ENCODE measurements at regions not wholly inside any gene's neighbourhood (a gene's known extent, or its start where the extent isn't known, plus 50 kb on each side); places are given as distances from the start of the nearest gene placed in this dataset.
"Not testable (repeated sequence)": the region's sequence is repeated elsewhere in the genome, so short reads cannot be mapped to it uniquely, and the experiment has no call there.

- H4K20me1 ChIP-seq (ENCODE audit: insufficient read depth, low read length): no peaks in the 10 kb centered on the region
- peaks cover 14% of the 10 kb centered on the region for H3K27me3 ChIP-seq (ENCODE audit: insufficient read depth, low read length)
- H3K9me3 ChIP-seq (ENCODE audit: low read depth, low read length): no peaks in the 10 kb centered on the region
- no peak overlapping the region for H3K4me2 ChIP-seq (ENCODE audit: insufficient read depth, low read length)
- no peak overlapping the region for H3K4me3 ChIP-seq (ENCODE audit: insufficient read depth, low read length)
- H3K79me2 ChIP-seq (ENCODE audit: insufficient read depth, low read length): no peaks in the 10 kb centered on the region
- no peak overlapping the region for H2AFZ ChIP-seq (ENCODE audit: low read length)
- H3K4me1 ChIP-seq (ENCODE audit: insufficient read depth, low read length): no peaks in the 10 kb centered on the region
- no peaks in the 10 kb centered on the region for H3K36me3 ChIP-seq (ENCODE audit: insufficient read depth, low read length)
- TF ChIP-seq, protein P1, sequence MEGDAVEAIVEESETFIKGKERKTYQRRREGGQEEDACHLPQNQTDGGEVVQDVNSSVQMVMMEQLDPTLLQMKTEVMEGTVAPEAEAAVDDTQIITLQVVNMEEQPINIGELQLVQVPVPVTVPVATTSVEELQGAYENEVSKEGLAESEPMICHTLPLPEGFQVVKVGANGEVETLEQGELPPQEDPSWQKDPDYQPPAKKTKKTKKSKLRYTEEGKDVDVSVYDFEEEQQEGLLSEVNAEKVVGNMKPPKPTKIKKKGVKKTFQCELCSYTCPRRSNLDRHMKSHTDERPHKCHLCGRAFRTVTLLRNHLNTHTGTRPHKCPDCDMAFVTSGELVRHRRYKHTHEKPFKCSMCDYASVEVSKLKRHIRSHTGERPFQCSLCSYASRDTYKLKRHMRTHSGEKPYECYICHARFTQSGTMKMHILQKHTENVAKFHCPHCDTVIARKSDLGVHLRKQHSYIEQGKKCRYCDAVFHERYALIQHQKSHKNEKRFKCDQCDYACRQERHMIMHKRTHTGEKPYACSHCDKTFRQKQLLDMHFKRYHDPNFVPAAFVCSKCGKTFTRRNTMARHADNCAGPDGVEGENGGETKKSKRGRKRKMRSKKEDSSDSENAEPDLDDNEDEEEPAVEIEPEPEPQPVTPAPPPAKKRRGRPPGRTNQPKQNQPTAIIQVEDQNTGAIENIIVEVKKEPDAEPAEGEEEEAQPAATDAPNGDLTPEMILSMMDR (IDR thresholded peaks at IDR 0.05; ENCODE audit: extremely low read depth, low read depth, low read length): no peak
- peak; percentile 25 for DNase-seq (ENCODE audit: insufficient read length, low spot score, missing footprints)
- H3K27ac ChIP-seq (ENCODE audit: low read depth, low read length): no peak overlapping the region
These were observed 91.2 kb downstream of the POLR2M start for GRCh38 chr15:57797568-57798267.

- H3K4me3 ChIP-seq (ENCODE audit: insufficient read depth, low read length): no peak overlapping the region
- TF ChIP-seq, protein P1 (IDR thresholded peaks at IDR 0.05; ENCODE audit: extremely low read depth, low read depth, low read length): no peak
These were observed 99.5 kb downstream of the POLR2M start for GRCh38 chr15:57806003-57806402.

GRCh38 chr15:57809285-57809684 is 102.8 kb downstream of the POLR2M start:
- not testable (repeated sequence) for H2AFZ ChIP-seq (ENCODE audit: low read length); DNase-seq (ENCODE audit: insufficient read length, low spot score, missing footprints)

More at GRCh38 chr15:57806003-57806402, 99.5 kb downstream of the POLR2M start:
- Histone ChIP-seq H3K36me3 (ENCODE audit: insufficient read depth, low read length) (no peaks in the 10 kb centered on the region), H2AFZ (ENCODE audit: low read length) (no peak overlapping the region), H3K79me2 (ENCODE audit: insufficient read depth, low read length) (no peaks in the 10 kb centered on the region), H3K4me2 (ENCODE audit: insufficient read depth, low read length) (no peak overlapping the region), H3K9me3 (ENCODE audit: low read depth, low read length) (no peaks in the 10 kb centered on the region), H3K4me1 (ENCODE audit: insufficient read depth, low read length) (no peaks in the 10 kb centered on the region), H3K27ac (ENCODE audit: low read depth, low read length) (no peak overlapping the region), H4K20me1 (ENCODE audit: insufficient read depth, low read length) (no peaks in the 10 kb centered on the region), H3K27me3 (ENCODE audit: insufficient read depth, low read length) (peaks cover 5% of the 10 kb centered on the region)
- no peak for DNase-seq (ENCODE audit: insufficient read length, low spot score, missing footprints)

GRCh38 chr15:57816599-57816998 is 110.1 kb downstream of the POLR2M start:
- no peaks in the 10 kb centered on the region for H3K36me3 ChIP-seq (ENCODE audit: insufficient read depth, low read length)
- H3K27me3 ChIP-seq (ENCODE audit: insufficient read depth, low read length): no peaks in the 10 kb centered on the region
- H3K9me3 ChIP-seq (ENCODE audit: low read depth, low read length): no peaks in the 10 kb centered on the region
- no peak for DNase-seq (ENCODE audit: insufficient read length, low spot score, missing footprints)
- H3K79me2 ChIP-seq (ENCODE audit: insufficient read depth, low read length): no peaks in the 10 kb centered on the region
- H4K20me1 ChIP-seq (ENCODE audit: insufficient read depth, low read length): no peaks in the 10 kb centered on the region
- TF ChIP-seq, protein P1 (IDR thresholded peaks at IDR 0.05; ENCODE audit: extremely low read depth, low read depth, low read length): no peak
- H3K27ac ChIP-seq (ENCODE audit: low read depth, low read length): no peak overlapping the region
- H3K4me1 ChIP-seq (ENCODE audit: insufficient read depth, low read length): no peaks in the 10 kb centered on the region
- no peak overlapping the region for H3K4me3 ChIP-seq (ENCODE audit: insufficient read depth, low read length)
- no peak overlapping the region for H2AFZ ChIP-seq (ENCODE audit: low read length)
- H3K4me2 ChIP-seq (ENCODE audit: insufficient read depth, low read length): no peak overlapping the region

More at GRCh38 chr15:57809285-57809684, 102.8 kb downstream of the POLR2M start:
- not testable (repeated sequence) for H3K4me2 ChIP-seq (ENCODE audit: insufficient read depth, low read length); H3K4me1 ChIP-seq (ENCODE audit: insufficient read depth, low read length); H3K79me2 ChIP-seq (ENCODE audit: insufficient read depth, low read length); H3K27ac ChIP-seq (ENCODE audit: low read depth, low read length); H3K27me3 ChIP-seq (ENCODE audit: insufficient read depth, low read length); H3K36me3 ChIP-seq (ENCODE audit: insufficient read depth, low read length); H3K4me3 ChIP-seq (ENCODE audit: insufficient read depth, low read length); H4K20me1 ChIP-seq (ENCODE audit: insufficient read depth, low read length); H3K9me3 ChIP-seq (ENCODE audit: low read depth, low read length)

Measured in osteoblast (primary cell).